ENCODE measurements at regions not wholly inside any gene's neighbourhood (a gene's known extent, or its start where the extent isn't known, plus 50 kb on each side); places are given as distances from the start of the nearest gene placed in this dataset.

- TF ChIP-seq, protein P1, sequence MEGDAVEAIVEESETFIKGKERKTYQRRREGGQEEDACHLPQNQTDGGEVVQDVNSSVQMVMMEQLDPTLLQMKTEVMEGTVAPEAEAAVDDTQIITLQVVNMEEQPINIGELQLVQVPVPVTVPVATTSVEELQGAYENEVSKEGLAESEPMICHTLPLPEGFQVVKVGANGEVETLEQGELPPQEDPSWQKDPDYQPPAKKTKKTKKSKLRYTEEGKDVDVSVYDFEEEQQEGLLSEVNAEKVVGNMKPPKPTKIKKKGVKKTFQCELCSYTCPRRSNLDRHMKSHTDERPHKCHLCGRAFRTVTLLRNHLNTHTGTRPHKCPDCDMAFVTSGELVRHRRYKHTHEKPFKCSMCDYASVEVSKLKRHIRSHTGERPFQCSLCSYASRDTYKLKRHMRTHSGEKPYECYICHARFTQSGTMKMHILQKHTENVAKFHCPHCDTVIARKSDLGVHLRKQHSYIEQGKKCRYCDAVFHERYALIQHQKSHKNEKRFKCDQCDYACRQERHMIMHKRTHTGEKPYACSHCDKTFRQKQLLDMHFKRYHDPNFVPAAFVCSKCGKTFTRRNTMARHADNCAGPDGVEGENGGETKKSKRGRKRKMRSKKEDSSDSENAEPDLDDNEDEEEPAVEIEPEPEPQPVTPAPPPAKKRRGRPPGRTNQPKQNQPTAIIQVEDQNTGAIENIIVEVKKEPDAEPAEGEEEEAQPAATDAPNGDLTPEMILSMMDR (IDR thresholded peaks at IDR 0.05; ENCODE audit: extremely low read depth in 1 of 2, insufficient read depth in 1 of 2, low read depth in 1 of 2, low read length in 2 of 2) = no peak
- no peak for TF ChIP-seq JUN (IDR thresholded peaks at IDR 0.05; ENCODE audit: borderline replicate concordance, insufficient read depth, insufficient read length, low read depth)
Observed at GRCh38 chrX:40154853-40155588, 57.3 kb upstream of the BCOR start.

All from endothelial cell of umbilical vein (primary cell).